DMS79 (cell line): ENCODE measurements at regions not wholly inside any gene's neighbourhood (a gene's known extent, or its start where the extent isn't known, plus 50 kb on each side); places are given as distances from the start of the nearest gene placed in this dataset.

Experiments
- DNase-seq: peaks from one replicate; lab custom pipeline; 2025; lab: John Stamatoyannopoulos, UW

- no peak for DNase-seq
Measured at GRCh38 chr3:82287562-82287961, 526.1 kb upstream of the GBE1 start.

DNA sequence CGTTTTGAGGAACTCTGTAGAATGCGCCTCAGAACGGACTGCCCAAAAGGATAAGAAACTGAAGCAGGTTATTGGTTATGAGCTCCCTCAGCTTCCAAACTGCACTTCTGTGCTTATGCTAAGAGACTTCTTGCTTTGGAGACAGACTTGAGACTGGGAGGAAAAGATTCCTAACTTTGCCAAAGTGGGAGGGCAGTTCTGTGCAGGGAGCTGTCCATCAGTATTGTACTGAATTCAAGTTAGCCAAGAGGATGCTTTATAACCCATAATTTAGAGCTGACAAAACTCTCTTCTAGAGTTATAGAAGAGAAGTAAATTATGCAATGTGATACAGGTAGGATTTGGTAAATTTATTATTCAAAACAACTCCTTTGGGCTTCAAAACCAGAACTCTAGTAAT is 519.8 kb upstream of the GBE1 start:
- DNase-seq = no peak

DNA sequence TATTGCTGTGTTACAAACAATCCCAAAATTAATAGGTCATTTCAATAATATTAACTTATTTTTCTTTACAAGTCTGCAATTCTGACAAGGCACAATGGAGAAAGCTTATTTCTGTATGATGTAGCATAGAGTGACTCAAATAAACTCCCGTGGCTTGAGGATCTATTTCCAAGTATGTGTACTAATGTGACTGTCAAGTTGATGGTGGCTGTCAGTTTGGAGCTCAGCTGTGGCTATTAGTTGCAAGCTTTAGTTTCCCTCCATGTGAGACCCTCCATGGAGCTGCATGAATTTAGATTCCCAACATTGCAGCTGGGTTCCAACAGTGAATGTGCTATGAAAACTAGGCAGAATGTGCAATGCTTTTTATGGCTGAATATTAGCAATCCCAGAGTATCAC is 515.5 kb upstream of the GBE1 start:
- DNase-seq = no peak

- DNase-seq = no peak
Measured at GRCh38 chr3:82274897-82275296, 513.5 kb upstream of the GBE1 start.

DNA sequence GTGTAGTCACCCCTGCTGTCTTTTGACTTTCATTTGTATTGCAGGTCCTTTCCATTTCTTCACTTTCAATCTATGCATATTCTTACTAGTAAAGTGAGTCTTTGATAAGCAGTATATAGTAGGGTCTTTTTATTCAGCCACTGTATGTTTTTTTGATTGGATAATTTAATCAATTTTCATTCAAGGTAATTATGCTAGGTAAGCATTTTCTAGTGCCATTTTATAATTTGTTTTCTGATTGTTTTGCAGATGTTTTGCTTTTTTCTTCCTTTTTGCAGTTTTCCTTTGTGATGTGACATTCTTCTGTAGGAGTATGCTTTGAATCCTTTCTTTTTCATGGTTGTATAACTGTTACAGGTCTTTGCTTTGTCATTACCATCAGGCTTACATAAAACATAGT is 504.3 kb upstream of the GBE1 start:
- DNase-seq = no peak

DNA sequence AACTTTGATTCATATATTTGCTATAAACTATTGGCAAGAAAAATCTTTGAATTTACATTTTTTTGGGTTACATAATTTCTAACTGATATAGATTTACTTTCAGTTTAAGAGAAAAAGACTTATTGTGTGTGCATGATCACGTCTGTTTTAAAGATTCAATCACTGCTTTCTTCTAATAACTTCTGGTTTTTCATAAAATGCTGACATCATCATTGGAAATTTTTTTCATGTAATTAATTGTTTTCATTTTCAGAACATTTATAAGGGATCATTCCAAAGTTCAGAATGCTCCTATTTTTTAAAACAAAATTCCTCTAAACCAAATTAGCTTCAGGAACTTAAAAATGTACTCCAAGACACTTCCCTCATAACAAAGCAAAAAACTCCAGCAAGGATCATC is 500.7 kb upstream of the GBE1 start:
- DNase-seq = no peak

- no peak for DNase-seq
Measured at GRCh38 chr3:82261637-82262036, 500.2 kb upstream of the GBE1 start.

GRCh38 chr3:82261013-82261412 is 499.6 kb upstream of the GBE1 start:
- no peak for DNase-seq

- no peak for DNase-seq
Measured at GRCh38 chr3:82259994-82260393, 498.5 kb upstream of the GBE1 start.

DNA sequence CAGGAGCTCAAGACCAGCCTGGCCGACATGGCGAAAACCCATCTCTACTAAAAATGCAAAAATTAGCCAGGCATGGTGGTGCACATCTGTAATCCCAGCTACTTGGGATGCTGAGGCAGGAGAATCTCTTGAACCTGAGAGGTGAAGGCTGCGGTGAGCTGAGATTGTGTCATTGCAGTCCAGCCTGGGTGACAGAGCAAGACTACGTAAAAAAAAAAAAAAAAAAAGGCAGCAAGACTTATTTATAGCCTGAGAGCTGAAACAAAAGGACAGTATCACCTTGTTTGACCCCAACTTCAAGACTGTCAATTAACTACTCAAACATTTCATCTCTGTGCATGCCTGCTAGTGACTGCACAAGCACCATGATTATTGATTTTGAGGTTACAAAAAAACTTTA is 478.9 kb upstream of the GBE1 start:
- DNase-seq = no peak

DNA sequence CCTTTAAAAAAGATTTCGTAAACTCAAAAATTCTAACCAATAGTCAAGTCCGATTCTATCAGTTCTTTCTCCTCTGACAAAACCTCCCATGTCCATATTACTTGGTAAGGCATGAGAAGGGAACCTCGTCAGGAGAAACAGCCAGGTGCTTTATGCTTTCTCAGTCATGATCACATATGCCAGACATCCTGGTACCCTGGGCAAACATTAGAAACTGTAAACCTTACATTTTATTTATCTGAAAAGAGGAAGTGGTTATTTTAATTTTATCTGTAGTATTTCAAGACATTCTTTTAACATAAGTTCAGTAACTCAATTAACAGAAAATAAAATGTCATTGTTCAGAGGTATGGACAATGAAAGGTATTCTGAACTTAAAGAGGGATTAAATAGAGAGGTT is 474.8 kb upstream of the GBE1 start:
- no peak for DNase-seq

DNA sequence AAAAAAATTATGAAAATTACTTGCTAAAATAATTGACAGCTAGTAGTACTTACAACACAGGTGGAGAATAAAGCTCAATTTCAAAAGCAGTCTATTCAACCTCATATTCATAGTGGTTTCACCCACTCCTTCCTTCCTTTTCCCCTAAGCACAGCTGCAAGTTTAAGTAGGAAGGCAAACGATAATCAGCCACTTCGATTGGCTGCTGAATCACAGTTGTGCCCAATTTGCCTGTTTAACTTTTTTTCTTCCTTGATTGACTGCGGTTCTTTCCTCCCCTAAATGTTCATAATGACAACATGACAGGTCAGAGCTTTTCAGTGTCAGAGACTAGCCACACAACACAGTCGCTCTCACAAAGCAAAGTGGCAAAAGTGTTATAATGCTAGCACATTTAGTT is 468.0 kb upstream of the GBE1 start:
- DNase-seq = no peak

- no peak for DNase-seq
Measured at GRCh38 chr3:82224661-82225060, 463.2 kb upstream of the GBE1 start.

GRCh38 chr3:82222401-82222800 is 461.0 kb upstream of the GBE1 start:
- DNase-seq = no peak

DNA sequence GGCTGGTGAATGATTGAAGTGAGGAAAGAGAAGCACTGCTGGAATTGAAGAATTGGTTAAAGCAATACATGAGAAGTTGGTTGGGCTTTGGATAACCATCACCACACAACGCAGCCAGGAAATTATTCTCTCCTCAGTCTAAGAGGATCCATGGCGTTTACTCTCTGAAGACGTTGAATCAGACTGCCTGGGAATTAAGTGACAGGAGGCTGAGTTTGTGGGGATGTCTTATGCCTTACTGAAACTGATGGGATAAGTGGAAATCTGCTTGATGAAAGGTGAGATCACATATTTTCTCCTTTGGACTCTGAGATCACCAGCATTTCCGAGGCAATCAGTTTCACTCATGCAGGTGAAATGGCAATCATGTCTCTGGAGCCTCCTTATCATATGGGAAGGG is 456.1 kb upstream of the GBE1 start:
- no peak for DNase-seq

DNA sequence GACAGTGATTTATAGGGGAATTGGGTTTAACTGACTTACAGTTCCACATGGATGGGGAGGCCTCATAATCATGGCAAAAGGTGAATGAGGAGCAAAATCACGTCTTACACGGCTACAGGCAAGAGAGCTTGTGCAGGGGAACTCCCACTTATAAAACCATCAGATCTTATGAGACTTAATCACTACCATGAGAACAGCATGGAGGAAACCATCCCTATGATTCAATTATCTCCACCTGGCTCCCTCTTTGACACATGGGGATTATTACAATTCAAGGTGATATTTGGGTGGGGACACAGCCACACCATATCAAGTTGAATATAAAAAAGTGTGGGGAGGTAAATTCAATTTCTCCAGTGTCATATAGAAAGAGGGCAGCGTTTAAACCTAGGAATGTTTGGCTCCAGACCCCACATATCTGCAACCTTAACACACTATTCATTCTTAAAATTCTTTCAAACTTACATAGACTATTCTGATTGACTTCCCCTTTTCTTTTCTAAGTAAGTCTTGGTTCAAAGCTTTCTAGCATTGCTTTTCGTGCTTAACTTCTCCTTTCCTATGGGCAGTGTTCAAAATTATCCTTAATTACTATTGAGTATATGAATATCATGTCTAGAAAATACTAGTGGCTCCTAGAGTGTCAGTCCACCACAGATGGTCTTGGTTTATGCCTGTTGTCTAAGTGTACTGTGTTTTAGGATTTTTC is 446.7 kb upstream of the GBE1 start:
- no peak for DNase-seq

DNA sequence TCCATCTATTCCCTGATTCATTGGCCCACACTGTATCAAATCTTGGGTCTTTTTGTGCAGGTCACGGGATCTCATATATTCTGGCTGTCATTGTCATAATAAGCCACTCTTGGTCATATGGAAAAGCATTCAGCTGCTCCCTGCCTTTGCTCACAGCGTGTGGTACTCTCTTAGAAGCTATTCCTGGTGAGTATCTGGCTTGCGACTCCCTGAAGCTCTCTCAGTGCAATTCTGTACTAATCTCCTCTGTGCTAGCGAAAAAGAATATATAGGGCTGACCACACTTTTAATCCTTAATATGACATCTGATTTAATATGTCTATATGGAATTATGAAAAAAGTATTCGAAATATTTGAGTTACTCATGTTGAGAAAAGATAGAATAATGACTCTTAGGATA is 440.8 kb upstream of the GBE1 start:
- no peak for DNase-seq

DNA sequence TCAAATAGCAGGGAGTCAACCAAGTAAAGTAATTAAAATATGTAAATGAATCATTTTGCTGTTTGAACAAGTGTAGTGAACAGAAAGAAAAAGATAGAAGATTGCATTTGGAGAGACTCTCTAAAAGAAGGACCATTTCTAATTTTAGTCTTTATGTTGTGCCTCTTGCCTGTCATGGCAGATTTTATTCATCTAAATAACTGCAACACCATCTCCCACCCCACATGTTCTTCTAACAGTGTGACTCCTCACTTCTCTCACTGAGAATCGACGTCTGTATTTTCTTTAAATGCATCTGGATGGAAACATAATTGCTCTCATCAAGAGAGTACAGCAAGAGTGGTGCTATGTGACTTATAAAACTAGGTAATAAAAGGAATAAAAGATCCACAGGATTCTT is 439.9 kb upstream of the GBE1 start:
- no peak for DNase-seq

DNA sequence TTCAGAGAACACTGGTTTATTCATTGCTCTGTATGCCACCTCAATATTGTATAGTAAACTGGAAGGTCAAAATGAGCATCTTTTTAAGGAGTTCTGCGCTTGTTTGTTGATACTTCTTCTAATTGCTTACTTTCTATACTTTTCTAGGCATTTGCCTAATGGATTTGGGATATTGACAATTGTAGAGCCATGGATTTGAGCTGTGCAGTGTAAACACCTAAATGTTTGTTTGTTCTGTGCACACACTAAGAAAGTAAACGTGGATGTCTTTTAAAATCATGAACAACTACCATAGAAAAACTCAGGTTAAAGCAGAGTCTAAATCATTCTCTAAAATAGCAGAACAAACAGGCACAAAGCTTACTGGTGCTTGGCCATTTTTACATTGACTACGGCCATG is 436.6 kb upstream of the GBE1 start:
- DNase-seq = no peak

DNA sequence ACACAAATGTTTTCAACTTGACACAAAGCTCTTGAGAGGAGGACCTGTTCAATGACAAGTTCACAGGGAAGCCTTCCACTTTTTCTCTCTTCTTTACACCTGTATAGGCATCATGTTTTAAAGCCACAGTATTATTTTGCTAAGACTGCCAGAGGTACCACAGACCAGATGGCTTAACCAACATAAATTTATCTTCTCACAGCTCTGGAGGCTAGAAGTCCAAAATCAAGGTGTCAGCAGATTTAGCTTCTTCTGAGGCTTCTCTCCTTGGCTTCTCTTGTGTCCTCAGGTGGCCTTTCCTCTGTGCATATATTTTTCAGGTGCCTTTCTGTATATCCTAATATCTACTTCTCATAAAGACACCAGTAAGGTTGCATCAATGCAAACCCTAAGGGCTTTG is 435.2 kb upstream of the GBE1 start:
- DNase-seq = no peak

- DNase-seq = no peak
Measured at GRCh38 chr3:82194870-82195269, 433.4 kb upstream of the GBE1 start.

GRCh38 chr3:82186017-82186416 is 424.6 kb upstream of the GBE1 start:
- DNase-seq = no peak

DNA sequence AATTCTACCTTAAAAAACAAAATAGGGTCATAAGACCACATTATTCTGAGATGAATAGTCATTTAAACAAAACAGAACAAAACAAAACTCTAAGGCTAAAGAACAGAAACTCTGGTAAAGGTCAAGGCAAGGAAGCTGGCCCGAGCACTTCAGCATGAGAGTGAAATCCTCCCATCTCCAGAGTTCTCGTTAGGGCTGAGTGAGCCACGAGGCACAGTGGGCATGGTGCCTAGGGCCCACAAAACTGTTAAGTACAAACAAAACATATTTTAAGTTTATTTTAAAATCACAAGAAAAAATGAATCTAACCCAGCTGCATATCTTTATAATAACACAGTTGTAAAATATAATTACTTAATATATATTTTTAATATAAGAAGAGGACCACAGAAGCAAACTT is 417.8 kb upstream of the GBE1 start:
- no peak for DNase-seq

GRCh38 chr3:82178291-82178690 is 416.8 kb upstream of the GBE1 start:
- DNase-seq = no peak

DNA sequence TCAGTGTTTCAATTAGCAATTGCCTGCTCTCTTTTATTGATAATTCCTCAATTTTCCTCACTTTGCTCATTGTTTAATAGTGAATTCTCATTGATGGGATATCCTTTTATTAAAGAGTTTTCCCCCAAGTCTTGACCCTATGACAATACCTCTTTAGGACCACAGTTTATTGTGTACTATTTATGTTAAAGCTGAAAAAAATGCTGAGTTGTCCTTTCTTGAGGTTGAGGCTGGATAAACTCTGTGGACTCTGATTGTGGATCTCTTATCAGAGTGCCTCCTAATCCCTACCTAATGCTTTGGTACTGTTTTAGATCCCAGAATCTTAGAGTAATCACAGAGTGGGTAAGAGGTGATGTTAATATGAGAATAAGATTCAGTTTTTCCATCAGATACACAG is 416.3 kb upstream of the GBE1 start:
- DNase-seq = no peak
